Activated naive CD4-positive, alpha-beta T cell treated with anti-CD3 and anti-CD28 coated beads, Interleukin-2, amount 50 U/mL, for 72 hours (primary cell): ENCODE measurements at regions not wholly inside any gene's neighbourhood (a gene's known extent, or its start where the extent isn't known, plus 50 kb on each side); places are given as distances from the start of the nearest gene placed in this dataset.

ENCODE experiments used
- ATAC-seq, 2 donors: fragments of 150-1000 bp; cut with Tn5 transposase; 2 replicates each; pipeline ENCODE4 v1.10.0; 2021; ENCODE audit warnings: mild to moderate bottlenecking in 2 of 2, moderate library complexity in 2 of 2
- DNase-seq, 2 donors: peaks; one replicate each; pipeline ENCODE4 v3.0.0; 2021 to 2022; ENCODE audit warnings: low spot score in 2 of 2
- H3K27ac Mint-ChIP-seq, 2 donors: one replicate each; pipeline ENCODE4 v1.8.0; 2022; ENCODE audit warnings: mild to moderate bottlenecking in 2 of 2, mixed read lengths in 2 of 2
- H3K36me3 Mint-ChIP-seq, 2 donors: one replicate each; pipeline ENCODE4 v1.8.0; 2022; ENCODE audit warnings: mixed read lengths in 2 of 2
- H3K9me3 Mint-ChIP-seq, 2 donors: one replicate each; pipeline ENCODE4 v1.8.0; 2022; ENCODE audit warnings: mixed read lengths in 2 of 2

- H3K9me3 Mint-ChIP-seq: peaks cover 0 to 3% of the 10 kb centered on the region in 2 donors
- ATAC-seq (no peak), DNase-seq (no peak)
- no peaks in the 10 kb centered on the region for H3K36me3 Mint-ChIP-seq
- H3K27ac Mint-ChIP-seq: no peak overlapping the region
Observed at GRCh38 chr15:61449186-61449702, 220.1 kb upstream of the RORA start.

GRCh38 chr15:61447981-61448380 lies 218.9 kb upstream of the RORA start:
- no peak overlapping the region for H3K27ac Mint-ChIP-seq
- ATAC-seq: no peak

GRCh38 chr15:61444585-61444984 lies 215.5 kb upstream of the RORA start:
- no peak for ATAC-seq
- DNase-seq: no peak
- Mint-ChIP-seq H3K36me3 (no peaks in the 10 kb centered on the region), H3K27ac (no peak overlapping the region), H3K9me3 (no peaks in the 10 kb centered on the region)

More at GRCh38 chr15:61447981-61448380, 218.9 kb upstream of the RORA start:
- no peaks in the 10 kb centered on the region for H3K9me3 Mint-ChIP-seq
- no peaks in the 10 kb centered on the region for H3K36me3 Mint-ChIP-seq
- DNase-seq: no peak

- H3K27ac Mint-ChIP-seq: no peak overlapping the region
- no peaks in the 10 kb centered on the region for H3K36me3 Mint-ChIP-seq
- DNase-seq (no peak), ATAC-seq (no peak)
- H3K9me3 Mint-ChIP-seq: no peaks in the 10 kb centered on the region
Observed at GRCh38 chr15:61442821-61443220, 213.7 kb upstream of the RORA start.

GRCh38 chr15:61441891-61442290 lies 212.8 kb upstream of the RORA start:
- Mint-ChIP-seq H3K9me3 (no peaks in the 10 kb centered on the region), H3K27ac (no peak overlapping the region), H3K36me3 (no peaks in the 10 kb centered on the region)
- ATAC-seq (no peak), DNase-seq (no peak)

GRCh38 chr15:61426466-61426865 lies 197.4 kb upstream of the RORA start:
- Mint-ChIP-seq H3K9me3 (no peaks in the 10 kb centered on the region), H3K36me3 (no peaks in the 10 kb centered on the region), H3K27ac (no peak overlapping the region)
- DNase-seq (no peak), ATAC-seq (no peak)

GRCh38 chr15:61425934-61426333 lies 196.8 kb upstream of the RORA start:
- ATAC-seq: no peak
- no peaks in the 10 kb centered on the region for H3K36me3 Mint-ChIP-seq
- H3K27ac Mint-ChIP-seq: no peak overlapping the region
- no peaks in the 10 kb centered on the region for H3K9me3 Mint-ChIP-seq
- no peak for DNase-seq

- Mint-ChIP-seq H3K9me3 (no peaks in the 10 kb centered on the region), H3K27ac (no peak overlapping the region), H3K36me3 (no peaks in the 10 kb centered on the region)
- ATAC-seq: no peak
- DNase-seq: no peak
Observed at GRCh38 chr15:61422773-61423172, 193.7 kb upstream of the RORA start.

- no peaks in the 10 kb centered on the region for H3K36me3 Mint-ChIP-seq
- no peak overlapping the region for H3K27ac Mint-ChIP-seq
- no peak for DNase-seq
- H3K9me3 Mint-ChIP-seq: no peaks in the 10 kb centered on the region
- no peak for ATAC-seq
Observed at GRCh38 chr15:61421938-61422337, 192.8 kb upstream of the RORA start.

- ATAC-seq (no peak), DNase-seq (no peak)
- Mint-ChIP-seq H3K9me3 (no peaks in the 10 kb centered on the region), H3K27ac (no peak overlapping the region), H3K36me3 (no peaks in the 10 kb centered on the region)
Observed at GRCh38 chr15:61421470-61421869, 192.4 kb upstream of the RORA start.

- Mint-ChIP-seq H3K9me3 (no peaks in the 10 kb centered on the region), H3K36me3 (no peaks in the 10 kb centered on the region), H3K27ac (no peak overlapping the region)
- DNase-seq (no peak), ATAC-seq (no peak)
Observed at GRCh38 chr15:61420546-61420945, 191.4 kb upstream of the RORA start.

- DNase-seq (no peak), ATAC-seq (no peak)
- Mint-ChIP-seq H3K27ac (no peak overlapping the region), H3K9me3 (no peaks in the 10 kb centered on the region), H3K36me3 (no peaks in the 10 kb centered on the region)
Observed at GRCh38 chr15:61415617-61416120, 186.6 kb upstream of the RORA start.

- ATAC-seq: no peak
- no peaks in the 10 kb centered on the region for H3K36me3 Mint-ChIP-seq
- DNase-seq: no peak
- no peaks in the 10 kb centered on the region for H3K9me3 Mint-ChIP-seq
- H3K27ac Mint-ChIP-seq: no peak overlapping the region
Observed at GRCh38 chr15:61411902-61412510, 182.9 kb upstream of the RORA start.

GRCh38 chr15:61410662-61411061 lies 181.6 kb upstream of the RORA start:
- no peak for ATAC-seq
- no peaks in the 10 kb centered on the region for H3K36me3 Mint-ChIP-seq
- DNase-seq: no peak
- H3K27ac Mint-ChIP-seq: no peak overlapping the region
- no peaks in the 10 kb centered on the region for H3K9me3 Mint-ChIP-seq

- ATAC-seq: peak in 1 of 2 donors; percentile 30
- Mint-ChIP-seq H3K36me3 (no peaks in the 10 kb centered on the region), H3K27ac (no peak overlapping the region), H3K9me3 (peaks cover 0 to 5% of the 10 kb centered on the region in 2 donors)
- no peak for DNase-seq
Observed at GRCh38 chr15:61404567-61404966, 175.5 kb upstream of the RORA start.

- H3K9me3 Mint-ChIP-seq: peaks cover 0 to 5% of the 10 kb centered on the region in 2 donors
- ATAC-seq (no peak), DNase-seq (no peak)
- H3K36me3 Mint-ChIP-seq: no peaks in the 10 kb centered on the region
- no peak overlapping the region for H3K27ac Mint-ChIP-seq
Observed at GRCh38 chr15:61403884-61404283, 174.8 kb upstream of the RORA start.

GRCh38 chr15:61401903-61402698 lies 173.0 kb upstream of the RORA start:
- Mint-ChIP-seq H3K9me3 (peaks cover 0 to 5% of the 10 kb centered on the region in 2 donors), H3K36me3 (no peaks in the 10 kb centered on the region), H3K27ac (no peak overlapping the region)
- ATAC-seq: no peak
- DNase-seq: no peak

- no peak for ATAC-seq
- H3K36me3 Mint-ChIP-seq: no peaks in the 10 kb centered on the region
- H3K27ac Mint-ChIP-seq: no peak overlapping the region
- DNase-seq: no peak
- peaks cover 0 to 5% of the 10 kb centered on the region in 2 donors for H3K9me3 Mint-ChIP-seq
Observed at GRCh38 chr15:61398310-61398709, 169.2 kb upstream of the RORA start.
